MM.1S (cell line): ENCODE measurements at regions not wholly inside any gene's neighbourhood (a gene's known extent, or its start where the extent isn't known, plus 50 kb on each side); places are given as distances from the start of the nearest gene placed in this dataset.

ENCODE experiments used
- DNase-seq: peaks from one replicate; pipeline ENCODE4 v3.0.0-alpha.2; 2015
- H2AFZ ChIP-seq: fragments of 300-600 bp; sonication (generic); 2 replicates; pipeline ENCODE4 v1.6.0; 2016; ENCODE audit warnings: antibody characterized with exemption, low read length
- H3F3A ChIP-seq: fragments of 300-600 bp; sonication (generic); 2 replicates; pipeline ENCODE4 v1.6.1; 2016; ENCODE audit warnings: mild to moderate bottlenecking, antibody characterized with exemption, low read length, moderate library complexity, mixed read lengths; ENCODE audit not compliant: insufficient read depth
- H3K27ac ChIP-seq: fragments of 300-600 bp; sonication (generic); 2 replicates; pipeline ENCODE4 v1.5.1; 2016; ENCODE audit warnings: mild to moderate bottlenecking, low read length
- H3K27me3 ChIP-seq: fragments of 300-600 bp; sonication (generic); replicated peaks from 2 replicates; pipeline ENCODE4 v1.6.0; 2016; ENCODE audit warnings: low read length; ENCODE audit not compliant: insufficient read depth
- H3K36me3 ChIP-seq: fragments of 300-600 bp; sonication (generic); replicated peaks from 2 replicates; pipeline ENCODE4 v1.6.1; 2016; ENCODE audit warnings: mild to moderate bottlenecking, low read length, mixed read lengths; ENCODE audit not compliant: insufficient read depth
- H3K4me1 ChIP-seq: fragments of 300-600 bp; sonication (generic); 2 replicates; pipeline ENCODE4 v1.6.1; 2016; ENCODE audit warnings: low read length, mixed read lengths
- H3K4me2 ChIP-seq: fragments of 300-600 bp; sonication (generic); 2 replicates; pipeline ENCODE4 v1.6.0; 2016; ENCODE audit warnings: low read depth, low read length
- H3K4me3 ChIP-seq: fragments of 300-600 bp; sonication (generic); 2 replicates; pipeline ENCODE4 v1.5.1; 2016; ENCODE audit warnings: low read length, mixed read lengths
- H3K79me2 ChIP-seq: fragments of 300-600 bp; sonication (generic); 2 replicates; pipeline ENCODE4 v1.6.1; 2016; ENCODE audit warnings: mixed run types, low read length, mixed read lengths
- H3K9ac ChIP-seq: fragments of 300-600 bp; sonication (generic); 2 replicates; pipeline ENCODE4 v1.6.1; 2016; ENCODE audit warnings: low read length, mixed read lengths
- H3K9me2 ChIP-seq: fragments of 300-600 bp; sonication (generic); replicated peaks from 2 replicates; pipeline ENCODE4 v1.6.1; 2016; ENCODE audit warnings: mild to moderate bottlenecking, low read length, mixed read lengths; ENCODE audit not compliant: insufficient read depth
- H3K9me3 ChIP-seq: fragments of 300-600 bp; sonication (generic); replicated peaks from 2 replicates; pipeline ENCODE4 v1.6.1; 2016; ENCODE audit warnings: mild to moderate bottlenecking, low read length, mixed read lengths; ENCODE audit not compliant: insufficient read depth
- H4K20me1 ChIP-seq: fragments of 300-600 bp; sonication (generic); 2 replicates; pipeline ENCODE4 v1.6.1; 2016; ENCODE audit warnings: mild to moderate bottlenecking, low read length, moderate library complexity, mixed read lengths; ENCODE audit not compliant: insufficient read depth
- EZH2 ChIP-seq: fragments of 300-600 bp; sonication (generic); optimal IDR thresholded peaks from 2 replicates; pipeline ENCODE3; 2017; ENCODE audit warnings: low read depth, mild to moderate bottlenecking, antibody characterized with exemption, low read length, mixed read lengths
- EZH2phosphoT487 ChIP-seq: fragments of 300-600 bp; sonication (generic); IDR thresholded peaks from 2 replicates; pipeline ENCODE4 v1.6.1; 2018; ENCODE audit warnings: antibody characterized with exemption, low read length
- TF ChIP-seq, protein P1 (sequence below): fragments of 300-600 bp; sonication (generic); IDR thresholded peaks from 2 replicates; pipeline ENCODE4 v1.5.1; 2016; ENCODE audit warnings: antibody characterized with exemption, low read length, mixed read lengths

DNA sequence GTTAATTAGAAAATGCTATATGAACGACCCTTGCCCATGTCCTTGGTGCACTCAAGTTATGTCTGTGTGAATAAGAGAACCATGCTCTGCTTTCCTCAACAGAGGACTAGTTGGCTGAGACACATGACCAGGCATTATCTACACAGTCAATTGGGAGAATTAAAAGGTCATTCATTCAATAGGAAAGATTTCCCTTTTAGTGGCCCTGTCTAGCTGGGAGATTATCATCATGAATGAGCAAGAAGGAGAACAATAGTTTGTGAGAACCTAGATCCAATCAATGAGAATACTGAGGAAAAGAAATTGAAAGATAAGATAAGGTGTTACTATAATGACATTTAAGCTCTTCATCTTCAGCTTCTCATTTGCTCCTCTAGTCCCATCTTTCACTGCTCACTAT is 1033.4 kb upstream of the LCORL start:
- H3K9me2 ChIP-seq = no peaks in the 10 kb centered on the region
- H4K20me1 ChIP-seq = no peaks in the 10 kb centered on the region
- no peaks in the 10 kb centered on the region for H3K9me3 ChIP-seq
- H3K4me1 ChIP-seq = no peaks in the 10 kb centered on the region
- no peak for DNase-seq
- H3K36me3 ChIP-seq = no peaks in the 10 kb centered on the region
- H2AFZ ChIP-seq = no peak overlapping the region
- H3K27ac ChIP-seq = no peak overlapping the region
- H3K9ac ChIP-seq = no peak overlapping the region
- no peak overlapping the region for H3K4me3 ChIP-seq
- H3K79me2 ChIP-seq = no peaks in the 10 kb centered on the region
- no peaks in the 10 kb centered on the region for H3F3A ChIP-seq
- H3K27me3 ChIP-seq = no peaks in the 10 kb centered on the region
- TF ChIP-seq, protein P1, sequence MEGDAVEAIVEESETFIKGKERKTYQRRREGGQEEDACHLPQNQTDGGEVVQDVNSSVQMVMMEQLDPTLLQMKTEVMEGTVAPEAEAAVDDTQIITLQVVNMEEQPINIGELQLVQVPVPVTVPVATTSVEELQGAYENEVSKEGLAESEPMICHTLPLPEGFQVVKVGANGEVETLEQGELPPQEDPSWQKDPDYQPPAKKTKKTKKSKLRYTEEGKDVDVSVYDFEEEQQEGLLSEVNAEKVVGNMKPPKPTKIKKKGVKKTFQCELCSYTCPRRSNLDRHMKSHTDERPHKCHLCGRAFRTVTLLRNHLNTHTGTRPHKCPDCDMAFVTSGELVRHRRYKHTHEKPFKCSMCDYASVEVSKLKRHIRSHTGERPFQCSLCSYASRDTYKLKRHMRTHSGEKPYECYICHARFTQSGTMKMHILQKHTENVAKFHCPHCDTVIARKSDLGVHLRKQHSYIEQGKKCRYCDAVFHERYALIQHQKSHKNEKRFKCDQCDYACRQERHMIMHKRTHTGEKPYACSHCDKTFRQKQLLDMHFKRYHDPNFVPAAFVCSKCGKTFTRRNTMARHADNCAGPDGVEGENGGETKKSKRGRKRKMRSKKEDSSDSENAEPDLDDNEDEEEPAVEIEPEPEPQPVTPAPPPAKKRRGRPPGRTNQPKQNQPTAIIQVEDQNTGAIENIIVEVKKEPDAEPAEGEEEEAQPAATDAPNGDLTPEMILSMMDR = no peak
- TF ChIP-seq EZH2 (no peak), EZH2phosphoT487 (no peak)
- no peak overlapping the region for H3K4me2 ChIP-seq

GRCh38 chr4:19051831-19052230 is 1030.3 kb upstream of the LCORL start:
- TF ChIP-seq, protein P1 = no peak
- no peak for TF ChIP-seq EZH2
- no peak for TF ChIP-seq EZH2phosphoT487
- H3K9me2 ChIP-seq = no peaks in the 10 kb centered on the region
- no peaks in the 10 kb centered on the region for H4K20me1 ChIP-seq
- no peak overlapping the region for H3K4me3 ChIP-seq
- H3K27me3 ChIP-seq = no peaks in the 10 kb centered on the region
- no peaks in the 10 kb centered on the region for H3K36me3 ChIP-seq
- DNase-seq = no peak
- H3K27ac ChIP-seq = no peak overlapping the region
- no peaks in the 10 kb centered on the region for H3F3A ChIP-seq
- H3K79me2 ChIP-seq = no peaks in the 10 kb centered on the region
- H3K9me3 ChIP-seq = no peaks in the 10 kb centered on the region
- no peaks in the 10 kb centered on the region for H3K4me1 ChIP-seq
- H2AFZ ChIP-seq = no peak overlapping the region
- H3K4me2 ChIP-seq = no peak overlapping the region
- no peak overlapping the region for H3K9ac ChIP-seq

DNA sequence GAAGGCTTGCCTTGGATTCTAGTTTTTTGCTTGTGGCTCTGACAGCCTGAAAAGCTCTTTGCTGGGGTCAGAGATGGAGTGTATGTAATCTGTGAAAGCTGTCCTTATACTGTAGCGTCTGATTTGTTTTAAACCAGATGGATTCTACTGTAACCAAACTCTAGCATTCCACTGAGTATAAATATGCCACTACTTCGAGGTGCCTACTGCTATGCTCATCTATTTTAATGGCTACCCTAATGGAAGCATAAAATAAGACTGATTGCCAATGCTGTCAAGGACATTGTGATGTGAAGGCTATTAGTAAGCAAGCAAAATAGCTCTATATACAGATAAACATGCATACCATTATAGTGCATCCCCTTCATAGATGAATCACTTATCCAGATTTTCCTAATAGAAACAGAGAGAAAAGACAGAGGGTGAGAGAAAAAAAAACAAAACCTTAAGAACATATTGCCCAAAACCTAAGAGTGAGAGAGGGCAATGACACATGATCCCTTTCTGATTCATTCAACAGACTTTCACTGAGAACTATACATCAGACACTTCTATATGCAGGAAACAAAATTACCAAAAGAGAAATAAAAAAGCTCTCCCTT is 1025.8 kb upstream of the LCORL start:
- H3K9me3 ChIP-seq = no peaks in the 10 kb centered on the region
- H2AFZ ChIP-seq = no peak overlapping the region
- H3K79me2 ChIP-seq = no peaks in the 10 kb centered on the region
- no peaks in the 10 kb centered on the region for H3K27me3 ChIP-seq
- H3K36me3 ChIP-seq = no peaks in the 10 kb centered on the region
- H3K4me3 ChIP-seq = no peak overlapping the region
- no peak overlapping the region for H3K9ac ChIP-seq
- no peak overlapping the region for H3K27ac ChIP-seq
- no peak for TF ChIP-seq EZH2phosphoT487
- TF ChIP-seq, protein P1 = no peak
- no peak for TF ChIP-seq EZH2
- no peak for DNase-seq
- H4K20me1 ChIP-seq = no peaks in the 10 kb centered on the region
- no peaks in the 10 kb centered on the region for H3K4me1 ChIP-seq
- no peaks in the 10 kb centered on the region for H3K9me2 ChIP-seq
- H3K4me2 ChIP-seq = no peak overlapping the region
- H3F3A ChIP-seq = no peaks in the 10 kb centered on the region
